Peyer's patch (tissue), 4 donors: ENCODE measurements at regions not wholly inside any gene's neighbourhood (a gene's known extent, or its start where the extent isn't known, plus 50 kb on each side); places are given as distances from the start of the nearest gene placed in this dataset.

Source experiments
- DNase-seq, 3 donors: peaks; one replicate each; pipeline ENCODE4 v3.0.0-alpha.2; 2017 to 2019
- H3K27ac ChIP-seq, 4 donors: fragments of 200-600 bp; sonication (generic); one replicate each; pipeline ENCODE4 v1.5.1; 2016 to 2019
- H3K27me3 ChIP-seq, 2 donors: fragments of 200-600 bp; sonication (generic); one replicate each; pipeline ENCODE4 v1.5.1; 2019
- H3K36me3 ChIP-seq, 3 donors: fragments of 200-600 bp; sonication (generic); one replicate each; pipeline ENCODE4 v1.5.1; 2016 to 2019
- H3K4me1 ChIP-seq, 4 donors: fragments of 200-600 bp; sonication (generic); one replicate each; pipeline ENCODE4 v1.5.1; 2016 to 2019
- H3K4me3 ChIP-seq, 4 donors: fragments of 200-600 bp; sonication (generic); 1 replicate in 3 of 4; 2 replicates in 1 of 4; pipeline ENCODE4 v1.5.1; 2016 to 2019; ENCODE audit warnings: mild to moderate bottlenecking in 1 of 4
- H3K9me3 ChIP-seq, 4 donors: fragments of 200-600 bp; sonication (generic); one replicate each; pipeline ENCODE4 v1.5.1; 2016 to 2019; ENCODE audit warnings: mild to moderate bottlenecking in 1 of 4
- POLR2A ChIP-seq, 2 donors: fragments of 450-650 bp; IDR thresholded peaks; one replicate each; pipeline ENCODE4 v1.5.1; 2017; ENCODE audit warnings: antibody characterized with exemption in 2 of 2, mild to moderate bottlenecking in 2 of 2, moderate library complexity in 2 of 2
- TF ChIP-seq, protein P1 (sequence below), 6 experiments: fragments of 450-650 bp in 4 of 6; fragments of 200-600 bp in 2 of 6; sonication (generic) in 1 of 6; IDR thresholded peaks; one replicate each; pipeline ENCODE4 v1.5.1; 2017 to 2019; ENCODE audit warnings: antibody characterized with exemption in 6 of 6, mild to moderate bottlenecking in 3 of 6, moderate library complexity in 1 of 6

DNA sequence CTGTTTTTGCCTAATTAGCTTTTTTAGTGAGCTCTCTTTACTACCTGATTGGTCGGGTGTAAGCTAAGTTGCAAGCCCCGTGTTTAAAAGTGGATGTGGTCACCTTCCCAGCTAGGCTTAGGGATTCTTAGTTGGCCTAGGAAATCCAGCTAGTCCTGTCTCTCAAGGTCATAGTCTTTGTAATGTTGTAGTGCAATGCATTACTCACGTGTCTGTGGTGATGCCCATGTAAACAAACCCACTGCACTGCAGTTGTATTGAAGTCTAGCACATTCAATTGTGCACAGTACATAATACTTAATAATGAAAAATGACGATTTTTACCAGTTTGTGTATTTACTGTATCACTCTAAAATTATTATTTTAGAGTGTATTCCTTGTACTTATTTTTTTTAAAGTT, 335.5 kb downstream of the NUAK1 start:
- no peak for DNase-seq
- H3K27me3 ChIP-seq: no peaks in the 10 kb centered on the region
- no peaks in the 10 kb centered on the region for H3K36me3 ChIP-seq
- H3K4me3 ChIP-seq: no peak overlapping the region
- H3K9me3 ChIP-seq: no peaks in the 10 kb centered on the region
- H3K4me1 ChIP-seq: no peaks in the 10 kb centered on the region
- no peak for TF ChIP-seq POLR2A (IDR thresholded peaks at IDR 0.05)
- TF ChIP-seq, protein P1, sequence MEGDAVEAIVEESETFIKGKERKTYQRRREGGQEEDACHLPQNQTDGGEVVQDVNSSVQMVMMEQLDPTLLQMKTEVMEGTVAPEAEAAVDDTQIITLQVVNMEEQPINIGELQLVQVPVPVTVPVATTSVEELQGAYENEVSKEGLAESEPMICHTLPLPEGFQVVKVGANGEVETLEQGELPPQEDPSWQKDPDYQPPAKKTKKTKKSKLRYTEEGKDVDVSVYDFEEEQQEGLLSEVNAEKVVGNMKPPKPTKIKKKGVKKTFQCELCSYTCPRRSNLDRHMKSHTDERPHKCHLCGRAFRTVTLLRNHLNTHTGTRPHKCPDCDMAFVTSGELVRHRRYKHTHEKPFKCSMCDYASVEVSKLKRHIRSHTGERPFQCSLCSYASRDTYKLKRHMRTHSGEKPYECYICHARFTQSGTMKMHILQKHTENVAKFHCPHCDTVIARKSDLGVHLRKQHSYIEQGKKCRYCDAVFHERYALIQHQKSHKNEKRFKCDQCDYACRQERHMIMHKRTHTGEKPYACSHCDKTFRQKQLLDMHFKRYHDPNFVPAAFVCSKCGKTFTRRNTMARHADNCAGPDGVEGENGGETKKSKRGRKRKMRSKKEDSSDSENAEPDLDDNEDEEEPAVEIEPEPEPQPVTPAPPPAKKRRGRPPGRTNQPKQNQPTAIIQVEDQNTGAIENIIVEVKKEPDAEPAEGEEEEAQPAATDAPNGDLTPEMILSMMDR (IDR thresholded peaks at IDR 0.05): no peak
- no peak overlapping the region for H3K27ac ChIP-seq

DNA sequence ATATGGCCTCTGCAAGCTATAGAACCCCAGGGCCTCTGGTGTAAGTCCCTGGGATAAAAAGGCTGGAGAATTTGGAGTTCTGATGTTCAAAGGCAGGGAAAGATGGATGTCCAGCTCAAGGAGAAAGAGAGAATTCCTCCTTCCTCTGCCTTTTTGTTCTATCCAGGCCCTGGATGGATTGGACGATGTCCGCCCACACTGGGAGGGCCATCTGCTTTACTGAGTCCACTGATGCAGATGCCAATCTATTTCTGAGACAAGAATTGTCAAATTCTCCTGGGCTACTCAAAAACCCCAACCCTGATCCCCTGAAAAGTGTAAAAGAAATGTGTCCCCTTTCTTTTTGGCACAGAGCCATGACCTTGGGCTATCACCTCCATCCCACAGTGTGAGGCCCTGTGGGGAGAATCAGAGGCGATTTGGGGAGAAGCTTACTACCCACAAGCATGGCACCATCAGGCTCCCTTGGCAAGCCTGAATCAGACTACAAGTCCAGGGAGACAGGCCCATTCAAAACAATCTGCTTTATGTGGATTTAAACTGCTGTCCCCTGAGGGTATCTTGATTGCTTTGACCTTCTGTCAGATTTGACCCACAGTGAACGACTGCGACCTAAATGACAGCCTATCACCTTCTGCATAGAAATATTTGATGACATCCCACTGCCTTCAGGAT, 334.0 kb downstream of the NUAK1 start:
- no peaks in the 10 kb centered on the region for H3K27me3 ChIP-seq
- no peak for DNase-seq
- H3K4me3 ChIP-seq: no peak overlapping the region
- H3K27ac ChIP-seq: no peak overlapping the region
- no peaks in the 10 kb centered on the region for H3K4me1 ChIP-seq
- H3K36me3 ChIP-seq: no peaks in the 10 kb centered on the region
- TF ChIP-seq POLR2A (IDR thresholded peaks at IDR 0.05): no peak
- TF ChIP-seq, protein P1 (IDR thresholded peaks at IDR 0.05): no peak
- H3K9me3 ChIP-seq: no peaks in the 10 kb centered on the region

DNA sequence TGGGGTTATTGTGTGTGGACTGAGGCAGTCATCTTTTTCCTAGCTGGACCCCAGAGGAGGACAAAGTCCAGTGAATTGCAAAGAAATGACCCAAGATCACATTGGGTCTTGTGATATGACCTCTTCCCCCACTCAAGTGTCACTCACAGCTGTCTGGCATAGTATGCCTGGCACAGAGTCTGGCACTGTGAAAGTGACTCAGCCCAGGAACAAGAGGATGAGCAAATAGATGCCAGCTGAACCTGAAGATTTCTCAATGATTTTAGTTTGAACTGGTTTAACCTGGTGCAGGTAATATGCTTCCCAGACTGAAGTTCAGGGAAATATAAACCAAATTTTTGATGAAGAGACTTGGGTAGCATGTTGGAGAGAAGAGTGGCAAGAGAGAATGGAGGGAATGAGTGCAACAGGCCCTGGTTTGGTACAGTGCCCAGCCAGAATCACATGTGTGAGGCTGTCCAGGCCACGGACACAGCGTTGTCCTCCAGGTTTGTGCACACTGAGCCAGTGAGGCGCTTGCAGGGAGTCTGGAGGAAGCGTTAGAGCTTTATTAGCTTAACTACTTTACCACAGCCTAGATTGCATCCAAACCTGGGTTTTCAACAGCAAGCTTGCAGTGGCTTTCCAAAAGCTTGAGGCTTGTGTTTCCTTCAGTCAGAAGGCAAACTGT, 332.9 kb downstream of the NUAK1 start:
- no peaks in the 10 kb centered on the region for H3K4me1 ChIP-seq
- H3K27me3 ChIP-seq: no peaks in the 10 kb centered on the region
- H3K36me3 ChIP-seq: no peaks in the 10 kb centered on the region
- no peak overlapping the region for H3K4me3 ChIP-seq
- TF ChIP-seq, protein P1 (IDR thresholded peaks at IDR 0.05): no peak
- TF ChIP-seq POLR2A (IDR thresholded peaks at IDR 0.05): no peak
- H3K27ac ChIP-seq: no peak overlapping the region
- DNase-seq: no peak
- no peaks in the 10 kb centered on the region for H3K9me3 ChIP-seq

DNA sequence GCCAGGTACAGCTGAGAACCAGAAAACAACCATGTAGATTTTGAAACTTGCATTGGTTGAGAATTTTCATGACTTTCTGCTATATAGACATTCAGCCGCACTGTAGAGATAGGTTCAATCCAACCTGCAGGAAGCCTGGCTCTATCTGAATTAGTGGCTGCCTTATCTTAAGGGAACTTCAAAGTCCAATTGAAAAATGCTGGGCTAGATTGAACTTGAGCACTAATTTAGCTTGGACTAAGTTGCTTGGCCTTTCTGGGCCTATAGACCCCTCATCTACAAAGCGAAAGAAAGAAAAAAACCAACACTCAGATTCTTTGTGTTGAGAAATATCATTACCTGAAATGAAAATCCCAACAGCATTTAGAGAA, 332.4 kb downstream of the NUAK1 start:
- Histone ChIP-seq H3K9me3 (no peaks in the 10 kb centered on the region), H3K4me3 (no peak overlapping the region), H3K27ac (no peak overlapping the region), H3K4me1 (no peaks in the 10 kb centered on the region), H3K36me3 (no peaks in the 10 kb centered on the region), H3K27me3 (no peaks in the 10 kb centered on the region)
- TF ChIP-seq POLR2A (IDR thresholded peaks at IDR 0.05): no peak
- TF ChIP-seq, protein P1 (IDR thresholded peaks at IDR 0.05): no peak
- no peak for DNase-seq

DNA sequence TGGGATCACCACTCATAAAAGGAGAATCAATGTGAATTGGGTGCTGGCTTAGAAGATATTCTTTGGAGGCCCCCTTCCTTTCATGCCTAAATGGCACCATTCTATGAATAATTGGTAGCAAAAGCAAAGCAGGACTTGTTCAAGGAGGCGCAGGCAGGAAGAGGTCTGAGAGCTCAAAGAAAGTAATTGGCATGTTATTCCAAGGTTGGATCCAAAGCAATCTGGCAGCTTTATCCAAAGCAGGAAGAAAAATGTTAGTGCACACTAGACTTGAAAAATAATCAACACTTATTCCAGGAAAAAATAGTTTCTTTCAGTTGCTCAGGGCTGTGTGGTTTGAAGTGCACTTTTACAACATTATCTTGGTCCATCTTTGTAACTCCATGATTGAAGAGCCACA, 326.4 kb downstream of the NUAK1 start:
- no peaks in the 10 kb centered on the region for H3K27me3 ChIP-seq
- no peak for DNase-seq
- H3K36me3 ChIP-seq: no peaks in the 10 kb centered on the region
- no peaks in the 10 kb centered on the region for H3K9me3 ChIP-seq
- H3K27ac ChIP-seq: no peak overlapping the region
- H3K4me3 ChIP-seq: no peak overlapping the region
- no peaks in the 10 kb centered on the region for H3K4me1 ChIP-seq
- TF ChIP-seq, protein P1 (IDR thresholded peaks at IDR 0.05): no peak
- TF ChIP-seq POLR2A (IDR thresholded peaks at IDR 0.05): no peak
